ENCODE measurements at regions not wholly inside any gene's neighbourhood (a gene's known extent, or its start where the extent isn't known, plus 50 kb on each side); places are given as distances from the start of the nearest gene placed in this dataset.
"Not testable (repeated sequence)": the region's sequence is repeated elsewhere in the genome, so short reads cannot be mapped to it uniquely, and the experiment has no call there.

GRCh38 chr5:147095740-147096139 is 139.1 kb upstream of the STK32A start:
- H3K4me3 ChIP-seq (ENCODE audit: low read depth, low read length): no peak overlapping the region
- no peak for TF ChIP-seq CTCF (IDR thresholded peaks at IDR 0.05; ENCODE audit: low read depth, low read length)

GRCh38 chr5:147098233-147098790 is 136.5 kb upstream of the STK32A start:
- no peak for TF ChIP-seq CTCF (IDR thresholded peaks at IDR 0.05; ENCODE audit: low read depth, low read length)
- H3K4me3 ChIP-seq (ENCODE audit: low read depth, low read length): no peak overlapping the region

- no peak overlapping the region for H3K4me3 ChIP-seq (ENCODE audit: low read depth, low read length)
- no peak for TF ChIP-seq CTCF (IDR thresholded peaks at IDR 0.05; ENCODE audit: low read depth, low read length)
Measured at GRCh38 chr5:147101659-147102369, 133.0 kb upstream of the STK32A start.

GRCh38 chr5:147112899-147113298 is 121.9 kb upstream of the STK32A start:
- no peak for TF ChIP-seq CTCF (IDR thresholded peaks at IDR 0.05; ENCODE audit: low read depth, low read length)
- H3K4me3 ChIP-seq (ENCODE audit: low read depth, low read length): no peak overlapping the region

GRCh38 chr5:147113967-147114366 is 120.9 kb upstream of the STK32A start:
- TF ChIP-seq CTCF (IDR thresholded peaks at IDR 0.05; ENCODE audit: low read depth, low read length): no peak
- no peak overlapping the region for H3K4me3 ChIP-seq (ENCODE audit: low read depth, low read length)

- H3K4me3 ChIP-seq (ENCODE audit: low read depth, low read length): not testable (repeated sequence)
Measured at GRCh38 chr5:147139759-147140158, 95.1 kb upstream of the STK32A start.

- no peak overlapping the region for H3K4me3 ChIP-seq (ENCODE audit: low read depth, low read length)
- TF ChIP-seq CTCF (IDR thresholded peaks at IDR 0.05; ENCODE audit: low read depth, low read length): no peak
Measured at GRCh38 chr5:147140558-147140957, 94.3 kb upstream of the STK32A start.

- not testable (repeated sequence) for H3K4me3 ChIP-seq (ENCODE audit: low read depth, low read length)
Measured at GRCh38 chr5:147141580-147141979, 93.2 kb upstream of the STK32A start.
